ENCODE measurements at regions not wholly inside any gene's neighbourhood (a gene's known extent, or its start where the extent isn't known, plus 50 kb on each side); places are given as distances from the start of the nearest gene placed in this dataset.

- no peak for TF ChIP-seq CTCF (IDR thresholded peaks at IDR 0.05; ENCODE audit: low read depth, low read length)
- TF ChIP-seq EZH2phosphoT487 (IDR thresholded peaks at IDR 0.05; ENCODE audit: low read depth) = no peak
These were observed 187.9 kb upstream of the PDE5A start for GRCh38 chr4:119816473-119816872.

Measured in OCI-LY3 (cell line).